ENCODE measurements at regions not wholly inside any gene's neighbourhood (a gene's known extent, or its start where the extent isn't known, plus 50 kb on each side); places are given as distances from the start of the nearest gene placed in this dataset.

GRCh38 chr4:103403619-103404018, 205.5 kb upstream of the CENPE start:
- in situ Hi-C loops (cut with HindIII; ENCODE audit: extremely low pct_ligation_motif_present, low pct_unique_long_range_greater_than_20kb) (no loop called here), intact Hi-C loops (cut with micrococcal nuclease; ENCODE audit: unreplicated experiment) (no loop called here)
- Histone ChIP-seq H3K27me3 (ENCODE audit: control insufficient read depth in 1 of 2, insufficient read depth in 2 of 2, low read length in 2 of 2) (no peaks in the 10 kb centered on the region), H3K4me3 (replicated peaks in 1 of 3; ENCODE audit: insufficient read depth in 1 of 3, low read depth in 2 of 3, low read length in 3 of 3) (no peak overlapping the region), H4K20me1 (ENCODE audit: insufficient read depth, low read length) (no peaks in the 10 kb centered on the region), H3K4me2 (ENCODE audit: low read depth, low read length) (no peak overlapping the region), H3K36me3 (replicated peaks in 1 of 2; ENCODE audit: control insufficient read depth in 1 of 2, insufficient read depth in 2 of 2, low read length in 2 of 2) (no peaks in the 10 kb centered on the region), H3K4me1 (ENCODE audit: insufficient read depth, low read length) (no peaks in the 10 kb centered on the region), H2AFZ (ENCODE audit: low read length) (no peak overlapping the region), H3K27ac (ENCODE audit: extremely low read length, insufficient read depth, low read length) (no peak overlapping the region), H3K79me2 (ENCODE audit: insufficient read depth, low read length) (no peaks in the 10 kb centered on the region), H3K9me3 (ENCODE audit: low read length) (no peaks in the 10 kb centered on the region), H3K9ac (ENCODE audit: insufficient read depth, low read depth, low read length) (no peak overlapping the region)
- FAIRE-seq = no peak
- no TSS peak for BruUV-seq (replicated peaks)
- POLR2A ChIA-PET = no interaction called here
- DNase-seq (ENCODE audit: low spot score) = no peak
- CTCF ChIA-PET (ENCODE audit: low intra/inter-chr PET ratio, low total read pairs) = no interaction called here
- TF ChIP-seq NCOA2 (CRISPR knock-in tag; IDR thresholded peaks at IDR 0.05) (no peak), AGO2 (optimal IDR thresholded peaks at IDR 0.05; ENCODE audit: low read depth, low read length) (no peak), GRHL1 (CRISPR knock-in tag; conservative IDR thresholded peaks at IDR 0.05) (no peak), ARID2 (CRISPR knock-in tag; IDR thresholded peaks at IDR 0.05; ENCODE audit: borderline replicate concordance) (no peak), IKZF1 (IDR thresholded peaks at IDR 0.05) (no peak), SPEN (CRISPR knock-in tag; IDR thresholded peaks at IDR 0.05; ENCODE audit: low read depth) (no peak), ISX (CRISPR knock-in tag; conservative IDR thresholded peaks at IDR 0.05) (no peak), KDM2A (CRISPR knock-in tag; IDR thresholded peaks at IDR 0.05; ENCODE audit: borderline replicate concordance, low read depth) (no peak), TIGD3 (CRISPR knock-in tag; IDR thresholded peaks at IDR 0.05; ENCODE audit: borderline replicate concordance) (no peak), THAP9 (CRISPR knock-in tag; IDR thresholded peaks at IDR 0.05; ENCODE audit: borderline replicate concordance) (no peak)
- 66% methylated on average over 2 of the region's 2 CpGs for WGBS (ENCODE audit: low lambda C conversion rate)
- no peak for ATAC-seq

Data from HepG2 (cell line).